Lower lobe of right lung (tissue), 2 donors: ENCODE measurements at regions not wholly inside any gene's neighbourhood (a gene's known extent, or its start where the extent isn't known, plus 50 kb on each side); places are given as distances from the start of the nearest gene placed in this dataset.

Experiments used
- ATAC-seq, 2 donors: fragments of 200-7000 bp; cut with Tn5 transposase; one replicate each; pipeline ENCODE4 v1.9.1; 2020 to 2022; ENCODE audit warnings: mild to moderate bottlenecking in 2 of 2, moderate library complexity in 2 of 2
- DNase-seq: peaks from one replicate; pipeline ENCODE4 v3.0.0-alpha.2; 2020
- H3K27ac ChIP-seq: fragments of 200-600 bp; one replicate; pipeline ENCODE4 v1.8.0; 2022
- H3K27me3 ChIP-seq: fragments of 200-600 bp; one replicate; pipeline ENCODE4 v1.8.0; 2022; ENCODE audit warnings: low read depth
- H3K36me3 ChIP-seq: fragments of 200-600 bp; one replicate; pipeline ENCODE4 v1.8.0; 2022; ENCODE audit warnings: mild to moderate bottlenecking
- H3K4me1 ChIP-seq: fragments of 200-600 bp; one replicate; pipeline ENCODE4 v1.8.0; 2022
- H3K4me3 ChIP-seq: fragments of 200-600 bp; one replicate; pipeline ENCODE4 v1.8.0; 2022; ENCODE audit warnings: mild to moderate bottlenecking
- H3K9me3 ChIP-seq: fragments of 200-600 bp; one replicate; pipeline ENCODE4 v1.8.0; 2022
- CTCF ChIP-seq: fragments of 200-600 bp; IDR thresholded peaks from one replicate; pipeline ENCODE4 v1.8.0; 2022; ENCODE audit warnings: antibody characterized with exemption, mild to moderate bottlenecking
- intact Hi-C: fragments of 100-400 bp; cut with DNase I; formaldehyde crosslinking; loops from one replicate; pipeline ENCODE4 v1.11.0; 2022
- donor health status: DM: no; HTN: yes; CAD: no; lungs with severe emphysema.

- no peak overlapping the region for H3K27ac ChIP-seq
- no peaks in the 10 kb centered on the region for H3K27me3 ChIP-seq
- H3K4me3 ChIP-seq: no peak overlapping the region
- H3K36me3 ChIP-seq: no peaks in the 10 kb centered on the region
- no peaks in the 10 kb centered on the region for H3K4me1 ChIP-seq
- TF ChIP-seq CTCF: no peak
- DNase-seq: no peak
- ATAC-seq: peak in 1 of 2 donors; percentile 46
- no peaks in the 10 kb centered on the region for H3K9me3 ChIP-seq
- intact Hi-C loops: no loop called here
Measured at GRCh38 chr4:41318839-41319530, 62.3 kb downstream of the UCHL1 start.

- no peaks in the 10 kb centered on the region for H3K9me3 ChIP-seq
- peak; percentile 63 to 85 for ATAC-seq
- H3K36me3 ChIP-seq: no peaks in the 10 kb centered on the region
- no peak overlapping the region for H3K4me3 ChIP-seq
- no peak for DNase-seq
- H3K27ac ChIP-seq: no peak overlapping the region
- TF ChIP-seq CTCF: no peak
- H3K4me1 ChIP-seq: no peaks in the 10 kb centered on the region
- no peaks in the 10 kb centered on the region for H3K27me3 ChIP-seq
- intact Hi-C loops: no loop called here
Measured at GRCh38 chr4:41319553-41319952, 62.8 kb downstream of the UCHL1 start.

GRCh38 chr4:41320278-41320677, 63.5 kb downstream of the UCHL1 start:
- no peaks in the 10 kb centered on the region for H3K36me3 ChIP-seq
- TF ChIP-seq CTCF: no peak
- DNase-seq: no peak
- H3K4me3 ChIP-seq: no peak overlapping the region
- peak in 1 of 2 donors; percentile 51 for ATAC-seq
- H3K9me3 ChIP-seq: no peaks in the 10 kb centered on the region
- no peaks in the 10 kb centered on the region for H3K4me1 ChIP-seq
- intact Hi-C loops: no loop called here
- H3K27me3 ChIP-seq: no peaks in the 10 kb centered on the region
- no peak overlapping the region for H3K27ac ChIP-seq

- intact Hi-C loops: no loop called here
- Histone ChIP-seq H3K27ac (no peak overlapping the region), H3K4me3 (no peak overlapping the region), H3K27me3 (no peaks in the 10 kb centered on the region), H3K36me3 (no peaks in the 10 kb centered on the region), H3K4me1 (no peaks in the 10 kb centered on the region), H3K9me3 (no peaks in the 10 kb centered on the region)
- no peak for TF ChIP-seq CTCF
- ATAC-seq (no peak), DNase-seq (no peak)
Measured at GRCh38 chr4:41320786-41321185, 64.1 kb downstream of the UCHL1 start.

- no peak overlapping the region for H3K4me3 ChIP-seq
- no peak for DNase-seq
- no peak for ATAC-seq
- intact Hi-C loops: no loop called here
- TF ChIP-seq CTCF: no peak
- no peaks in the 10 kb centered on the region for H3K4me1 ChIP-seq
- H3K9me3 ChIP-seq: no peaks in the 10 kb centered on the region
- no peaks in the 10 kb centered on the region for H3K27me3 ChIP-seq
- H3K36me3 ChIP-seq: no peaks in the 10 kb centered on the region
- H3K27ac ChIP-seq: no peak overlapping the region
Measured at GRCh38 chr4:41321216-41321945, 64.7 kb downstream of the UCHL1 start.
